Astrocyte of the spinal cord (primary cell): ENCODE measurements at regions not wholly inside any gene's neighbourhood (a gene's known extent, or its start where the extent isn't known, plus 50 kb on each side); places are given as distances from the start of the nearest gene placed in this dataset.

Experiments
- DNase-seq: peaks from one replicate; pipeline ENCODE4 v3.0.0; 2011; ENCODE audit warnings: low read depth, low spot score
- H3K4me3 ChIP-seq: 2 replicates; pipeline ENCODE4 v1.5.1; 2011; ENCODE audit warnings: low read depth, mild to moderate bottlenecking, low read length, moderate library complexity
- CTCF ChIP-seq: IDR thresholded peaks from 2 replicates; pipeline ENCODE4 v1.5.1; 2012; ENCODE audit warnings: low read depth, mild to moderate bottlenecking, low read length, inconsistent platforms
- in situ Hi-C: cut with HindIII; loops from 2 replicates; pipeline ENCODE4 v1.10.0; 2017; ENCODE audit warnings: low sequenced_read_pairs

GRCh38 chr11:127805771-127806170, 781.6 kb downstream of the ETS1 start:
- in situ Hi-C loops = no loop called here
- no peak for TF ChIP-seq CTCF
- no peak for DNase-seq
- H3K4me3 ChIP-seq = no peak overlapping the region

DNA sequence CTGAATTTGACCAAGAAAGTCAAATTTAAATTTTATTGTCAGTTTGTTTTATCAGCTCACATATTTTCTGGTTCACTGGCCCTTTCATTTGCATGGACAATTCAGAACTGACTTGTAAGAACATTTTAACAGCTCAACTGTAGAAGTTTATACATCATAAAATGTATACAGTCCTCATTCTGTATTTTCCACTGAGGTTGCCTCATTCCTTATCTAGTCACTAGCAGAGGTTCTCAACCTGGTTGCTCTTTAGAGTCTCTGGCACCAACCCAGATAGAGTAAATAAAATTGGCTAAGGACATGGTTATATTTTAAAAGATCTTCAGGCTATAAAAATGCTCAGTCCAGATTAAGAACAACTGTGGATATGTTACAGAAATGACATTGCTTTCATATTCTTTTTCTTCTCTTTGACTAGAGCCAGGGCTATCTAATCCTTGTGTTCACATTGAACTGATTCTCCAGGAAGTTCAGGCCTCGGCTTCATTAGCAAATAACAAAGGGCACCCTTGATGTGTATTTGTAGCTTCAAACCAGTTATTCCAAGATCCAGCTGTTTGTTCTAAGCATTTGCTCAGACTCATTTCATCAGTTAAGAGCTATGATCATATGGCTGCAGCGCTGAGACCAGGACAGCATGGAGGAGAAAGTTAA, 782.5 kb downstream of the ETS1 start:
- no peak for TF ChIP-seq CTCF
- H3K4me3 ChIP-seq = no peak overlapping the region
- no peak for DNase-seq
- in situ Hi-C loops = no loop called here

DNA sequence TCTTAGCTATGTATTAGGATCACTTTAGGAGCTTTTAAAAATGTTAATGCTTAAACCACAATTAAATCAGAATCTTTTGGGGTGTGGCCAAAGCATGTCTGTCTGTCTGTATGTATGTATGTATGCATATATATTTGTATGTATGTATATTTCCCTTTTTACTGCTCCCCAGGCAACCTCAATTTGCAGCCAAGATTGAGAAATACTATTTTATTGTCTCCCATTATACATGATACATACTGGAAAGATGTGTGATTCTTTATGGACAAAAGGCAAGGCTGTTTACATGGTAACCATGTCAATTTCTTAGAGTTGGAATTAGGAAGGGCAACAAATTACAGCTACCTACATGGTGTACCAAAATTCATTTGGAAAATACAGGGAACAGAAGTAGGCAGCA, 783.6 kb downstream of the ETS1 start:
- TF ChIP-seq CTCF = no peak
- DNase-seq = no peak
- H3K4me3 ChIP-seq = no peak overlapping the region
- in situ Hi-C loops = no loop called here

GRCh38 chr11:127800989-127801688, 786.2 kb downstream of the ETS1 start:
- no peak for TF ChIP-seq CTCF
- DNase-seq = no peak
- H3K4me3 ChIP-seq = no peak overlapping the region
- in situ Hi-C loops = no loop called here

- no peak for DNase-seq
- in situ Hi-C loops = no loop called here
- H3K4me3 ChIP-seq = no peak overlapping the region
- no peak for TF ChIP-seq CTCF
These were observed 792.0 kb downstream of the ETS1 start for GRCh38 chr11:127795326-127795725.

DNA sequence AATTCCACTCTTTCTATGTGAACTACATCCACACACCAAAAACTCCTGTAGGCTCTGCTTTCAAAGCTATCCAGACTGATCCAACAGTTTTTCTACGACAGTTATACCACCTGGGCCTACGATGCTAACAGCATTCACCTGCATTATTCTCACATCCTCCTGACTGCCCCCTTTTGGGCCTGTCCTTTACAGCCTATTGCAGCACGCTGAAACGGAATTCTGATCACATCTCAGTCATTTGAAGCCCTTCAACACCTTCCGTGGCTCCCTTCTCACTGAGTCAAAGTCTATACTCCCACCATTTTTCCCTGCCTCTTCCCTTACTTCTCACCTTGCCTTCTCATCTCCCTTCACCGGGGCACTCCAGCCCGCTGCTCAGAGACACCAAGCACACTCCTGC, 791.3 kb upstream of the KIRREL3 start:
- TF ChIP-seq CTCF = no peak
- no peak overlapping the region for H3K4me3 ChIP-seq
- no peak for DNase-seq
- in situ Hi-C loops = no loop called here
